NCI-H146 treated with DMSO at 0.1 percent for 48 hours (cell line): ENCODE measurements at regions not wholly inside any gene's neighbourhood (a gene's known extent, or its start where the extent isn't known, plus 50 kb on each side); places are given as distances from the start of the nearest gene placed in this dataset.
A peak's percentile ranks its signal among the peaks of the same experiment; 100 is the strongest.

ENCODE experiments used
- DNase-seq: peaks from one replicate; lab custom pipeline; 2025; ENCODE audit not compliant: unreplicated experiment; lab: John Stamatoyannopoulos, UW

DNA sequence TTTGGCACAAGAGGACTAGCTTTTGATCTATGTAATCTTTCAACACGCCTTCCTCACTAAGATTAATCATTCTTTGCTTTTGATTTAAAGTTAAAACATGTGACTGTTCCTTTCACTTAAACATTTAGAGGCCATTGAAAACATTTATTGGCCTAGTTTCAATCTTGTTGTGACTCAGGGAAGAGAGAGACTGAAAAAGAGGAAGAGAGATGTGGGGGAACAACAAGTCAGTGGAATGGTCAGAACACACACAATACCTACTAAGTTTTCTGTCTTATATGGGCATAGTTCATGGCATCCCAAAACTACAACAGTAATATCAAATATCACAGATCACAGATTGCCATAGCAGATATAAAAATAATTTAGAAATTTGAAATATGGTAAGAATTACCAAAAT is 812.9 kb upstream of the AGA start:
- DNase-seq: no peak

DNA sequence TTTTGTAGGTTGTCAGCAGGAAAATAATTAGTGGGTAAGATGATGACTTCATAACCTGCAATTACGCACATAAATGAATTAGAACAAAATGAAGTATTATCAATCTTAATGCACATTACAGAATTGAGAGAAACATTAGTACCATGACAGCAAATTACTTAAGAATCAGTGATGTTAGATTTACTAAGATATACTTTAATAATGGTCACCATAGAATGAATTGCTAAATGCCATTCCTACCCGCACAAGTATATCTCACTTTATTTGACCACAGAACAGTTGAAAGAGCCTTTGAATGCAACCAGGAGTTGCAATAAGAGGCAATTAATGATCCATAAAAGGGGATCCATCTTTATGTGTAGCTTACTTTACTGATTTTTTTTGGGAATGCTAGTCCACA is 816.4 kb upstream of the AGA start:
- DNase-seq: no peak

DNA sequence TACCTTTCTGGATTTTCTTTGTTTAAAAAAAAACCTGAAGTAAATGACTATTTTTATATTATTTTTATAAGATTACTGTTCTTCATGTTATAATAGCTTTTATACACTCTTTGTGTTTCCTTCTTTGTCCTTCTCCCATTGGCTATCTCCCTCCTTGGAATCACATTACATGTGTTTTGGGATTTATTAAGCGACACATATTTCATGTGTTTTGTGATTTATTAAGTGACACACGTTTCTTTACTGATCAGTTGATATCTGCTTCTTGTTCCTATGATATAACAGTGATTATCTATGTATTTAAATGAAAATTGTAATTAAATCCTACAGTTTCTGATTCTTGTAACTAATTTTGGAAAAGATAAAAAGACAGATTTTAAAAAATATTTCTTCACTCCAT is 817.3 kb upstream of the AGA start:
- DNase-seq: no peak

DNA sequence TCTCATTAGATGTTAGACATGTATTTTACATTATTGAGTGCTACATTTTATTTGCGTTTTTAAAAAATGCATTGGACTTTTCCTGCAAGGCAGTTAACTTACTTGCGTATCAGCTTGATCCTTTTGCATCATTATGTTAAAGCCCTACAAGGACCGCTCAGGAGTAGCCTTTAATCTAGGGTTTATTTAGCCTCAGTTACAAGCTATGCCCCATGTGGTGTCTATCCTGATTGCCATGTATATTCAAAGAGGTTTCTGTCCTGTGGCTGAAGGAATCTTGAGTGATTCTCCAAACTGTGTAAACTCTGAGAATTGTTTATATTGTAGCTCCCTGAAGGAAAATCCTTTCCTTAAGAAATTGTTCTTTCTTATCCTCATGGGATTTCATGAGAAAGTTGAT is 821.8 kb upstream of the AGA start:
- no peak for DNase-seq

DNA sequence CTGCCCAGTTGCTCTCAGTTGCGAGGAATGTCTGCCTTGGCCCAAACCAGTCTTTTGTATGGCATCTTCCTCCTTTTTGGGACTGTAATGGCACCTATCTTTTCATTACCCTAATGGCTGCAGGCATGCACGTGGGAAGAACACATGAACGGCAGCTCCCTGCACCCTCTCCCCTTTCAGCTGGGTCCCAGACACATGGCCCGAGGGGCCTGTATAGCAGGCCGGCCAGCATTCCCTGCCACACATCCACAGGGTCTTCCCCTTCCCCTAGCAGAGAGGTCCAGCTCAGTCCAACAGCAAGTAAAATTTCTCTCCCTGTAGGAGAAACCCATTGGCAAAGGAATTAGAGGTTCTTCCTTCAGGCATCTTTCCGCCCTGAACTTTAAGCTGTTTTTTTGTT is 829.1 kb upstream of the AGA start:
- no peak for DNase-seq

- no peak for DNase-seq
These were observed 830.9 kb upstream of the AGA start for GRCh38 chr4:178273168-178273567.

GRCh38 chr4:178275671-178276360 is 833.6 kb upstream of the AGA start:
- no peak for DNase-seq

DNA sequence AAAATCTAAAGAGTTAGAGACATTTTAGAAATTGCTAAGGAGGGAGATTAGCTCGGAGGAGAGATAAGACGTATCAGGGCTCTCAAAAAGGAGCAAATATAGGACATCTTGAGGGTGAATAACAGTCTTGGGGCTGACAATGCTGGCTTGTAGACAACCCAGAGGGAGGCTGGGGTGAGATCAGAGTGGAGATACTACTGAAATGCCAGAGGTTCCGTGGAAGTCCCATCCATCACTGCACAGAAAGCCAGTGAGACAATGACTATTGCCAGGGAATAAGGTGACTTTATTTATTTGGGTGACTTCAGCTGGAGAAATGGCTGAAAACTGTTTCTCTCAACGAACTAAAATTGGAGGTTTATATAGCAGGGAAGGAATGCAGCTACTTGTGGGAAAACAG is 838.1 kb upstream of the AGA start:
- DNase-seq: no peak

GRCh38 chr4:178288462-178288861 is 846.2 kb upstream of the AGA start:
- no peak for DNase-seq

DNA sequence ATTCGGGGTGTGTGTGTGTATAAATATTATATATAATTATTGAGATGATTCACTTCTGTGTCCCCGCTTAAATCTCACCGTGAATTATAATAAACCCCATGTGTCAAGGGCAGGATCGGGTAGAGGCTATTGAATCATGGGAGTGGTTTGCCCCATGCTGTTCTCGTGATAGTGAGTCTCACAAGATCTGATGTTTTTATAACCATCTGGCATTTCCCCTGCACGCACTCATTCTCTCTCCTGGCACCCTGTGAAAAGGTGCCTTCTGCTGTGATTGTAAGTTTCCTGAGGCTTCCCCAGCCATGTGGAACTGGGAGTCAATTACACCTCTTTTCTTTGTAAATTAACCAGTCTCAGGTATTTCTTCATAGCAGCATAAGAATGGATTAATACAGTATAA is 851.4 kb upstream of the AGA start:
- DNase-seq: no peak

DNA sequence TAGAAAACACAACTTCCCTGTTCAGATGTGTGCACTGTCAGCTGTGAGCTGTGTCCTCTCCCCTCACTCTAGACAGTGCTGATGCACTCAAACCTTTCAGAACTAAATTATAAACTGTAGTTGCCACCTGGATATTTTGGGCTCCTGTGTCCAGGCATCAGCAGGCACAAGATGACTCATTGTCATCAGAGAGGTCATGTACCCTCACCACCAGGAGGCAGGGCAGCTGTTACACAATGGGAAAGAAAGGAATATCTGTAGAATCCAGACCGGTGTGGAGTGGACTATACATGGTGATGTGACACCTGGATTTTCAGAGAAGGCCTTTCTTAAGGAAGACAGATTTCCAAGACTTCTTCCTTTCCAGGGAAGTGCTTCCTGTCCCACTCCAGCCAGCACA is 854.4 kb upstream of the AGA start:
- no peak for DNase-seq

DNA sequence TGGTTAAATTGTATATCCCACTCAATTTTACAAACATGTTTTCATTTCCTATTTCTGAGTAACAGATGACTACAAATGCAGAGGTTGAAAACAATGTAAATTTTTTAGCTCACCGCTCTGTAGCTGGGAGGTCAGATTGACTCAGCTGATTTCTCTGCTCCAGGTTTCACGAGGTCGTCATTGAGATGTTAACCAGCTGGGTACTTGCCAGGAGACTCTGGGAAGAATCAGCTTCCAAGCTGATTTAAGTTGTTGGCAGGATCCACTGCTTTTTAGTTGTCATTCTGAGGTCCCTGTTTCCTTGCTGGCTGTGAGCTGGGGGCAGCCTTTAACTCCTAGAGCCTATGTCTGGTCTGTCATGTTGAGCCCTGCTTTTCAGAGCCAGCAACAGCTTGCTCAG is 864.3 kb upstream of the AGA start:
- no peak for DNase-seq

DNA sequence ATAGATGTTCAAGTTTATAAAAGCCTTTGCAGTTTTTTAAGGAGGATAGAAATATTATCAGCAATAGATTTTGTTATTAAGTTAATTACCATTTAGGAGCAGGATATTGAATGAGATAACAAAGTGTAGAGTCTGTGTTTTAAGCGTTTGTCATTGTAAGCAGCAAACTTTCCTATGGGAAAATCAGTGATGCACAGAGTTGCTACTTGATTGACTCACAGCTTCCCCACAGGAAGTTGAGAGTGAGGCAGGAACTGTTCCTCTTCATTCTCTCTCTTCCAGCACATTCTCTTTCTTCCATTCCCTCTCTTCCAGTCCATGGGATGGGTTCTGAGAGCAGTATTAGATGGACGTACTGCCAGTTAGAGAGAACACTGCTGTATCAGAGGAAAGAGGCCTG is 867.7 kb upstream of the AGA start:
- no peak for DNase-seq

DNA sequence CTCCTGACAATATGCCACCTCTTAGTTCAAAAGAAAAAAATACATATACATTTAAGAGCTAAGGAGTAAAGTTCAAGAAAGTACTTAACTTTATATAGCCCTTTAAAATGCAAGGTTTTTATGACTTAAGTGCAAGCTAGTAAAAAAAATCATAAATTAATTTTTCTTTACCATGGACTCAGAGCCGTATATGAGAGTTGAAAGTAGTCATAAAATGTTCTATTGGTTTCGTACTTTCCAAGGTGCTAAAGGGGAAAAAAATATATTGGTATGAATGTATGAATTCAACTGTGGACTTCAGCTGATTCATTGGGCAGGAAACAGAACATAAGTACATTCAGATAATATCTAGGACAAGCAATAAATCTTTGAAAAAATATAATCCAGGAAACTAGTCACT is 869.8 kb upstream of the AGA start:
- DNase-seq: no peak

DNA sequence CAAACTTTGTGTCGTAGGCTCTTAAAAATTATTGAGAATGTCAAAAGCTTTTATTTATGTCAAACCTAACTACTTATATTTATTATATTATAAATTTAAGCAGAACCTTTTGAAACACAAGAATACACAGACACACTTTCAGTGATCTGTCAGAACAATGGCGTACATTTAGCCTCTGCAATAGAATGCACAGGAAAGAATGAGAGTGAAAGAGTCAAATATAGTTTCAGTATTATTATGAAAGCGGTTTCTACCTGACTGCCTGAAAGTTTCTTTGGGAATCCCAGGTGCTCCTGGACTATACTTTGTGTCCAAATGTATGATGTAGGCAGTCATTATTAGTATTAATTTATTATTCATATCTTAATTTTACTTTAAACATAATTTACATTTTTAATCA is 872.0 kb upstream of the AGA start:
- no peak for DNase-seq

DNA sequence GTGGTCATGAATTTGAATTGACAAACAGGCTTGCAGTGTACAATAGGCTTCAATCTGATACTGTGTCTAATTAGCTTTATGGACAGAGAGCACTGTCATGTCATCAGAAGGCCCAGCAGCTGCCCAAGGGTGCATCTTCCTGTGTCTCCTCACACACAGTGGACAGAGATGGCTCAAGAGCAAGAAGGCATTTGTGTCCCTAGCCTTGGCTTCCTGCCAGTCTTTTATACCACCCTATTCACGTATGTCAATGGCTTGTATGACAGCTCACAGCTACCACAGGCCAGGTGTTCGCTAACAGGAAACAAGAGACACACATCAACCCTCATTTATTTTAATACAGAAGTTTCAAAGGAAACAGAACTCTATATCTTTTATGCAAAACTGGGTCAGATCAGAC is 874.0 kb upstream of the AGA start:
- peak; percentile 15 for DNase-seq

- DNase-seq: no peak
These were observed 877.8 kb upstream of the AGA start for GRCh38 chr4:178320003-178320402.

DNA sequence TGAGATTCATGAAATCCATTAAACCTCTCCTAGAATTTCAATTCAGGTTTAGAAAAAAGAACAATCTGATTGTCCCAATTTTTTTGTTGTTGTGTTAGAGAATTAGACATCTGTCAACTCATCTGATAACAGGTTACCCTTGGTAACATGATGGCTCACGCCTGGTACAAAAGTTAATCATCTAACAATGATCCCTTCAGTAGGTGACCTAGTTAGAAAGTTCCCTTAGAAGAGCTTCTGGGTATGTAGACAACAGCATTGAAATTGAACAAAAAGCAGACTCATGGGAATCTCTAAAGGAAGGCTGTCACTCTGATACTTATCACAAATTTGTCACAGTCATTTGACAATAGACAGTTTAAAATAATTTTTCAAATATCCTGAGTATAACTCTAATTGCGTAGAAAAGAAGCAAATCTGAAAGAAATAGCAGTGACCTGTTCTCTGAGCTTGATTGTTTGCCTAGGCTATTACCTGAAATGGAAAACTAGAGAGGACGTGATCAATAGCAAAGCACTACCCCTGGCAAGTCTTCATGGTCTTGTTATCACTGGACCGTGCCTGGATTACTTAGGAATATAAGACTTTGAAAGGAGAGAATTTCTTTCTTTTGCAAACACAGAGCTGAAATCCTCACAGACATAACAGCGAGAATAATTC is 880.4 kb upstream of the AGA start:
- DNase-seq: no peak

- no peak for DNase-seq
These were observed 887.1 kb upstream of the AGA start for GRCh38 chr4:178329226-178329872.

DNA sequence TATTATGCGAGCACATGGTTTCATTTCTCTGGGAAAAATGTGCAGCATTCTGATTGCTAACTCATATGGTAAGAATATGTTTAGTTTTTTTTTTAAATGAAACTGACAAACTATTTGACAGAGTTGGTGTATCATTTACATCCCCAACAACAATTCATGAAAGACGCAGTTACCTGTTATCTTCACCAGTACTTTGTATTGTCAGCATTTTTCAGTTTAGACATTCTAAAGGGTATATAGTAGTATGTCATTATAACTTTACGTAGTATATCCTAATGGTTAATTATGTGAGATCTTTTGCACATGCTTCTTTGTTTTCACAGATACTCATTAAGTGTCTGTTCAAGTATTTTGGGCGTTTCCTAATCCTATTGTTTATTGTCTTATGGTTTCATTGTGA is 891.1 kb upstream of the AGA start:
- no peak for DNase-seq

GRCh38 chr4:178339769-178340168 is 897.5 kb upstream of the AGA start:
- DNase-seq: no peak

GRCh38 chr4:178340468-178340867 is 898.2 kb upstream of the AGA start:
- DNase-seq: no peak

GRCh38 chr4:178344096-178344495 is 901.9 kb upstream of the AGA start:
- DNase-seq: no peak
